K562 (cell line): ENCODE measurements at regions not wholly inside any gene's neighbourhood (a gene's known extent, or its start where the extent isn't known, plus 50 kb on each side); places are given as distances from the start of the nearest gene placed in this dataset.

Source experiments
- EP300 ChIP-seq: IDR thresholded peaks from 2 replicates; pipeline ENCODE4 v1.6.1; 2012; ENCODE audit warnings: low read length, improper control_type of control experiment
- POLR2AphosphoS5 ChIP-seq: IDR thresholded peaks from 2 replicates; pipeline ENCODE4 v1.6.1; 2011; ENCODE audit warnings: mild to moderate bottlenecking, low read depth, low read length, moderate library complexity; ENCODE audit not compliant: control insufficient read depth, insufficient read depth
- TF ChIP-seq, protein P1 (sequence below): fragments of 450-650 bp; IDR thresholded peaks from 2 replicates; pipeline ENCODE4 v1.6.1; 2017; ENCODE audit warnings: antibody characterized with exemption, mild to moderate bottlenecking
- TF ChIP-seq, protein P2 (sequence below), 3 experiments: IDR thresholded peaks in 2 of 3; conservative IDR thresholded peaks in 1 of 3; 2 replicates each; pipeline ENCODE4 v1.5.1; 2011 to 2012; ENCODE audit warnings: low read length in 3 of 3, mild to moderate bottlenecking in 3 of 3, control low read depth in 2 of 3, improper control_type of control experiment in 1 of 3, inconsistent platforms in 1 of 3, low read depth in 1 of 3, mixed read lengths in 1 of 3, moderate library complexity in 1 of 3; ENCODE audit not compliant: insufficient read depth in 2 of 3
- TF ChIP-seq, protein P3 (sequence below): IDR thresholded peaks from 3 replicates; pipeline ENCODE4 v1.6.1; 2011; ENCODE audit warnings: borderline replicate concordance, mild to moderate bottlenecking; ENCODE audit not compliant: insufficient read length, insufficient read depth

DNA sequence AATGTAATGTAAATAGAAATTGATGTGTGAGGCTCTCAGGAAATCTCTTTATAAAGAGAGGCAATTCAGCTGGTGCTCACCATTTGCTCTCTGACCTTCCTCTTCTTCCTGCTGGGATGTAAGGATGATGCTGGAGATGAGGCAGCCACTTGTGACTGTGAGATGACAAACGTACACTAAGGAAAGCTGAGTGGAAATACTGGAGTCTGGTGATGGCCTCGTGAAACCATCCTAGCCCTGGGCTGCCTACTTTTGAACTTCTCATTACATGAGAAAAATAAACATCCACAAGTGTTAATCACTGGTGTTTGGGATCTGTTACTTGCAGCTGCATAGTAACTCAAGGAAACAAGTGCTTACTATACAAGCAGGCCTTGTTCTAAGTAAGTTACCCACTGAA lies 114.9 kb upstream of the NHSL1 start:
- TF ChIP-seq, protein P1, sequence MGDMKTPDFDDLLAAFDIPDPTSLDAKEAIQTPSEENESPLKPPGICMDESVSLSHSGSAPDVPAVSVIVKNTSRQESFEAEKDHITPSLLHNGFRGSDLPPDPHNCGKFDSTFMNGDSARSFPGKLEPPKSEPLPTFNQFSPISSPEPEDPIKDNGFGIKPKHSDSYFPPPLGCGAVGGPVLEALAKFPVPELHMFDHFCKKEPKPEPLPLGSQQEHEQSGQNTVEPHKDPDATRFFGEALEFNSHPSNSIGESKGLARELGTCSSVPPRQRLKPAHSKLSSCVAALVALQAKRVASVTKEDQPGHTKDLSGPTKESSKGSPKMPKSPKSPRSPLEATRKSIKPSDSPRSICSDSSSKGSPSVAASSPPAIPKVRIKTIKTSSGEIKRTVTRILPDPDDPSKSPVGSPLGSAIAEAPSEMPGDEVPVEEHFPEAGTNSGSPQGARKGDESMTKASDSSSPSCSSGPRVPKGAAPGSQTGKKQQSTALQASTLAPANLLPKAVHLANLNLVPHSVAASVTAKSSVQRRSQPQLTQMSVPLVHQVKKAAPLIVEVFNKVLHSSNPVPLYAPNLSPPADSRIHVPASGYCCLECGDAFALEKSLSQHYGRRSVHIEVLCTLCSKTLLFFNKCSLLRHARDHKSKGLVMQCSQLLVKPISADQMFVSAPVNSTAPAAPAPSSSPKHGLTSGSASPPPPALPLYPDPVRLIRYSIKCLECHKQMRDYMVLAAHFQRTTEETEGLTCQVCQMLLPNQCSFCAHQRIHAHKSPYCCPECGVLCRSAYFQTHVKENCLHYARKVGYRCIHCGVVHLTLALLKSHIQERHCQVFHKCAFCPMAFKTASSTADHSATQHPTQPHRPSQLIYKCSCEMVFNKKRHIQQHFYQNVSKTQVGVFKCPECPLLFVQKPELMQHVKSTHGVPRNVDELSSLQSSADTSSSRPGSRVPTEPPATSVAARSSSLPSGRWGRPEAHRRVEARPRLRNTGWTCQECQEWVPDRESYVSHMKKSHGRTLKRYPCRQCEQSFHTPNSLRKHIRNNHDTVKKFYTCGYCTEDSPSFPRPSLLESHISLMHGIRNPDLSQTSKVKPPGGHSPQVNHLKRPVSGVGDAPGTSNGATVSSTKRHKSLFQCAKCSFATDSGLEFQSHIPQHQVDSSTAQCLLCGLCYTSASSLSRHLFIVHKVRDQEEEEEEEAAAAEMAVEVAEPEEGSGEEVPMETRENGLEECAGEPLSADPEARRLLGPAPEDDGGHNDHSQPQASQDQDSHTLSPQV = no peak
- no peak for TF ChIP-seq POLR2AphosphoS5
- TF ChIP-seq, protein P2, sequence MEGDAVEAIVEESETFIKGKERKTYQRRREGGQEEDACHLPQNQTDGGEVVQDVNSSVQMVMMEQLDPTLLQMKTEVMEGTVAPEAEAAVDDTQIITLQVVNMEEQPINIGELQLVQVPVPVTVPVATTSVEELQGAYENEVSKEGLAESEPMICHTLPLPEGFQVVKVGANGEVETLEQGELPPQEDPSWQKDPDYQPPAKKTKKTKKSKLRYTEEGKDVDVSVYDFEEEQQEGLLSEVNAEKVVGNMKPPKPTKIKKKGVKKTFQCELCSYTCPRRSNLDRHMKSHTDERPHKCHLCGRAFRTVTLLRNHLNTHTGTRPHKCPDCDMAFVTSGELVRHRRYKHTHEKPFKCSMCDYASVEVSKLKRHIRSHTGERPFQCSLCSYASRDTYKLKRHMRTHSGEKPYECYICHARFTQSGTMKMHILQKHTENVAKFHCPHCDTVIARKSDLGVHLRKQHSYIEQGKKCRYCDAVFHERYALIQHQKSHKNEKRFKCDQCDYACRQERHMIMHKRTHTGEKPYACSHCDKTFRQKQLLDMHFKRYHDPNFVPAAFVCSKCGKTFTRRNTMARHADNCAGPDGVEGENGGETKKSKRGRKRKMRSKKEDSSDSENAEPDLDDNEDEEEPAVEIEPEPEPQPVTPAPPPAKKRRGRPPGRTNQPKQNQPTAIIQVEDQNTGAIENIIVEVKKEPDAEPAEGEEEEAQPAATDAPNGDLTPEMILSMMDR (IDR thresholded peaks at IDR 0.05 in 2 of 3, conservative IDR thresholded peaks at IDR 0.05 in 1 of 3; ENCODE audit: insufficient read depth in 2 of 3, low read depth in 1 of 3, low read length in 3 of 3) = no peak
- TF ChIP-seq EP300 = no peak
- TF ChIP-seq, protein P3, sequence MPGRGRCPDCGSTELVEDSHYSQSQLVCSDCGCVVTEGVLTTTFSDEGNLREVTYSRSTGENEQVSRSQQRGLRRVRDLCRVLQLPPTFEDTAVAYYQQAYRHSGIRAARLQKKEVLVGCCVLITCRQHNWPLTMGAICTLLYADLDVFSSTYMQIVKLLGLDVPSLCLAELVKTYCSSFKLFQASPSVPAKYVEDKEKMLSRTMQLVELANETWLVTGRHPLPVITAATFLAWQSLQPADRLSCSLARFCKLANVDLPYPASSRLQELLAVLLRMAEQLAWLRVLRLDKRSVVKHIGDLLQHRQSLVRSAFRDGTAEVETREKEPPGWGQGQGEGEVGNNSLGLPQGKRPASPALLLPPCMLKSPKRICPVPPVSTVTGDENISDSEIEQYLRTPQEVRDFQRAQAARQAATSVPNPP = no peak
